ENCODE measurements at regions not wholly inside any gene's neighbourhood (a gene's known extent, or its start where the extent isn't known, plus 50 kb on each side); places are given as distances from the start of the nearest gene placed in this dataset.

- DNase-seq (ENCODE audit: low read depth) = no peak
Observed at GRCh38 chr3:177745607-177746005, 548.3 kb upstream of the TBL1XR1 start.

- DNase-seq (ENCODE audit: low read depth) = no peak
Observed at GRCh38 chr3:177746337-177746933, 549.2 kb upstream of the TBL1XR1 start.

- no peak for DNase-seq (ENCODE audit: low read depth)
Observed at GRCh38 chr3:177749836-177750235, 552.6 kb upstream of the TBL1XR1 start.

GRCh38 chr3:177750436-177750835, 553.2 kb upstream of the TBL1XR1 start:
- DNase-seq (ENCODE audit: low read depth) = no peak

GRCh38 chr3:177751770-177752169, 554.5 kb upstream of the TBL1XR1 start:
- DNase-seq (ENCODE audit: low read depth) = no peak

- DNase-seq (ENCODE audit: low read depth) = no peak
Observed at GRCh38 chr3:177752831-177753230, 555.5 kb upstream of the TBL1XR1 start.

GRCh38 chr3:177753451-177754155, 556.3 kb upstream of the TBL1XR1 start:
- no peak for DNase-seq (ENCODE audit: low read depth)

- no peak for DNase-seq (ENCODE audit: low read depth)
Observed at GRCh38 chr3:177754508-177754921, 557.2 kb upstream of the TBL1XR1 start.

GRCh38 chr3:177758126-177758525, 560.8 kb upstream of the TBL1XR1 start:
- no peak for DNase-seq (ENCODE audit: low read depth)

- DNase-seq (ENCODE audit: low read depth) = no peak
Observed at GRCh38 chr3:177760803-177761202, 563.5 kb upstream of the TBL1XR1 start.

GRCh38 chr3:177764377-177764912, 567.2 kb upstream of the TBL1XR1 start:
- DNase-seq (ENCODE audit: low read depth) = no peak

- no peak for DNase-seq (ENCODE audit: low read depth)
Observed at GRCh38 chr3:177764933-177765332, 567.7 kb upstream of the TBL1XR1 start.

- no peak for DNase-seq (ENCODE audit: low read depth)
Observed at GRCh38 chr3:177770383-177771230, 573.3 kb upstream of the TBL1XR1 start.

GRCh38 chr3:177771780-177772179, 574.5 kb upstream of the TBL1XR1 start:
- DNase-seq (ENCODE audit: low read depth) = no peak

- no peak for DNase-seq (ENCODE audit: low read depth)
Observed at GRCh38 chr3:177772908-177773557, 575.8 kb upstream of the TBL1XR1 start.

- no peak for DNase-seq (ENCODE audit: low read depth)
Observed at GRCh38 chr3:177773717-177774116, 576.4 kb upstream of the TBL1XR1 start.

GRCh38 chr3:177776661-177777101, 579.4 kb upstream of the TBL1XR1 start:
- DNase-seq (ENCODE audit: low read depth) = no peak

- no peak for DNase-seq (ENCODE audit: low read depth)
Observed at GRCh38 chr3:177777699-177778098, 580.4 kb upstream of the TBL1XR1 start.

- no peak for DNase-seq (ENCODE audit: low read depth)
Observed at GRCh38 chr3:177778633-177779032, 581.4 kb upstream of the TBL1XR1 start.

GRCh38 chr3:177781686-177782161, 584.4 kb upstream of the TBL1XR1 start:
- no peak for DNase-seq (ENCODE audit: low read depth)

- DNase-seq (ENCODE audit: low read depth) = no peak
Observed at GRCh38 chr3:177783338-177783737, 586.1 kb upstream of the TBL1XR1 start.

- DNase-seq (ENCODE audit: low read depth) = no peak
Observed at GRCh38 chr3:177783767-177784166, 586.5 kb upstream of the TBL1XR1 start.
